ENCODE measurements at regions not wholly inside any gene's neighbourhood (a gene's known extent, or its start where the extent isn't known, plus 50 kb on each side); places are given as distances from the start of the nearest gene placed in this dataset.

GRCh38 chr20:19958928-19959327, 58.2 kb upstream of the NAA20 start:
- DNase-seq, result no peak

DNA sequence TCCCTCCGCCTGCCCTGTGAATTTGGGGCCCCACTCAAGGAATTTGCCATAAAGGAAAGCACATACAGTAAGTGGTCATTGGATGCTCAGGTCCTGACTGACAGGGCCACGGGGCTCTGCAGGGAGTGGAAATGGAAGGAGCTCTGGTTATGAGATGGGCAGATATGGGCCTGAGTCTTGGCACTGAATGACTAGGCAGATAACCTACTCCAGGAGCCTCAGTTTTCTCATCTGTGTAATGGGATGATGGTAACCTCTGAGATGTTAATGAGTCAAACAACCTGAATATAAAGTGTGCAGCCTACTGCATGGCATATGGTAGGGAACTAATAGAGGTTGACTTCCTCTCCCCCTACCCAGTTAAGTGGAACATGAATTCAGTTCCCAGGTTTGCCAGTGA, 56.4 kb upstream of the NAA20 start:
- DNase-seq, result no peak

DNA sequence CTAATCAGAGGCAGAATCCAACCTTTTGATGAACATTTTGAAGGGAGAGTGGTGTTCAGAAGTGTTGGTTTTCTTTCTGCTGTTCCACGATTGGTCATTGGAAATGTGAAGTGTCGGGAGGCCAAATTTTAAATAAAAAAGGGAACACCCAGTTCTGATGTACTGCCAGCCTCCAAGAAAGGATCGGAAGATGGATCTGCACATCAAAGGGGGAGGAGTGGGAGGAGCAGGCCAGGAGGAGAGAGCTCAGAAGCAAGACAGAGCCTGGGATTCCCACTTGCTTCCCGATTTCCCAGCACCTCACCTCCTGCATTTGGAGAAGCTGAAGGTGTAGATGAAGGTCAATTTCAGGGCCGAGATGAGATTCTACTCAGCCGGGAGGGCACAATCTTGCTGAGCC, 55.9 kb upstream of the NAA20 start:
- DNase-seq, result no peak

DNA sequence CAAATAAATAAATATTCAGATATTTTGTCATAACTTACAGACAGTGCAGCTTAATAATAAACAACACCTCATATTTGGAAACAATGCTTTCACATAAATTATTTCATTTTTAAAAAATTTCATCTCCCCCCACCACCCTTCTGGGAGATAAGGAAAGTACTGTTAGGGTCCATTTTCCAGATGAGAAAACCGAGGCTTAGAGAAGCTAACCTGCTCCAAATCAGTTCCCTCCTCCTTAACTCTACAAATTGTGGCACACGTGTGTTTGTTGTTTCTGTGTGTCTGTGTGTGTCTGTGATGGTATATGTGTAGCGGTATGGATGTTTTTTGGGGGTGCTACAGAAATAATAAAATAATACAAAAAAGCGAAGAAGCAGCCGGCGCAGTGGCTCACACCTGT, 54.2 kb upstream of the NAA20 start:
- no peak for DNase-seq

DNA sequence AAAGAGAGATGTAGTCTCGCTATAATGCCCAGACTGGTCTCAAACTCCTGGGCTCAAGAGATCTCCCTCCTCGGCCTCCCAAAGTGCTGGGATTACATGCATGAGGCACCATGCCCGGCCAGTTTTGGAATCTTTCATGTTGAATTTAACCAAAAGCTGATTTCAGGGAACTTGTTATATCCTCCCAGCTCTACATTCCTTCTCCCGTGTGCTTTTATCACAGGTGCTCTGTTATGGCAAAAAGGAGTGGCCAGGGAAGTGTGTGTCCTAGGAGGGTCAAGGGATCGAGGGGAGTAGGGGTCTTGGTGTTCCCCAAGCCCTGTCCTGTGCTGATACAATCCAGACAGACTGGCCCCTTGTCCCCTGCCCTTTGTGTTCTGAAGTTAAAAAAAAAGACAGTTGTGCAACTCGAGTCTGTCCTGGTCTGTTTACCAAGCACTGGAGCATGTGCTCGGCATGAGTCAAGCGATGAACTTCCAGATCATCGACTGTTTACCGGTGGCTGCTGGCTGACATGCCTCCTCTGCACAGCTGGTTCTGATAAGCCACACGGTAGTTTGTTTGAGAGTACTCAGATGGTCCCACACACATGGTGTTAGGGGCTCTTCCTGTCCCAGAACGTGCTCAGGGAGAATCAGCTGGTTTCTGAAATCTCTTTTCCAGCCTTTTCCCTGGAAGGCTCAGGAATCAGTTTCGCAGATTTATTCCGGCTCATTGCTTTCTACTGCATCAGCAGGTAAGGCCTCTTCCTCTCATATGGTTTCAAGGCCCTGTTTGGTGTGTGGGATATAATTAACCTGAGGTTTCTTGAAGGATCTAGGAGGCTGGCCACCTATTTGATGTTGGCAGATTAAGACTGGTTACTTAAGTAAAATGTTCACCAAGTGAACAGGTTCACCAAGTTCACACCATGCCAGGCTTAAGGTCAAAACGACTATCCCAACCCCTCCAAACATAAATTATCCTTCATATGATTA, 52.6 kb upstream of the NAA20 start:
- no peak for DNase-seq

GRCh38 chr20:19966840-19967239, 50.3 kb upstream of the NAA20 start:
- DNase-seq, result no peak
